DMS114 treated with DMSO at 0.1 percent for 48 hours (cell line): ENCODE measurements at regions not wholly inside any gene's neighbourhood (a gene's known extent, or its start where the extent isn't known, plus 50 kb on each side); places are given as distances from the start of the nearest gene placed in this dataset.
"Not testable (repeated sequence)": the region's sequence is repeated elsewhere in the genome, so short reads cannot be mapped to it uniquely, and the experiment has no call there.

ENCODE experiments used
- DNase-seq: peaks from one replicate; lab custom pipeline; 2025; ENCODE audit not compliant: unreplicated experiment; lab: John Stamatoyannopoulos, UW

- DNase-seq, result no peak
Measured at GRCh38 chr6:4420160-4420865, 284.9 kb upstream of the ECI2 start.

GRCh38 chr6:4415549-4415948 is 280.2 kb upstream of the ECI2 start:
- no peak for DNase-seq

- not testable (repeated sequence) for DNase-seq
Measured at GRCh38 chr6:4414078-4414477, 278.7 kb upstream of the ECI2 start.

GRCh38 chr6:4413073-4413472 is 277.7 kb upstream of the ECI2 start:
- DNase-seq, result no peak

- no peak for DNase-seq
Measured at GRCh38 chr6:4412488-4412887, 277.1 kb upstream of the ECI2 start.

- DNase-seq, result no peak
Measured at GRCh38 chr6:4412077-4412476, 276.7 kb upstream of the ECI2 start.

- DNase-seq, result not testable (repeated sequence)
Measured at GRCh38 chr6:4407710-4408109, 272.3 kb upstream of the ECI2 start.

- DNase-seq, result no peak
Measured at GRCh38 chr6:4405621-4406212, 270.3 kb upstream of the ECI2 start.

GRCh38 chr6:4404415-4404814 is 269.0 kb upstream of the ECI2 start:
- no peak for DNase-seq

GRCh38 chr6:4403828-4404227 is 268.5 kb upstream of the ECI2 start:
- DNase-seq, result no peak

GRCh38 chr6:4403023-4403752 is 267.8 kb upstream of the ECI2 start:
- no peak for DNase-seq

- no peak for DNase-seq
Measured at GRCh38 chr6:4402477-4402976, 267.2 kb upstream of the ECI2 start.

- DNase-seq, result no peak
Measured at GRCh38 chr6:4401408-4402368, 266.3 kb upstream of the ECI2 start.

- no peak for DNase-seq
Measured at GRCh38 chr6:4399656-4400055, 264.3 kb upstream of the ECI2 start.

- no peak for DNase-seq
Measured at GRCh38 chr6:4398791-4399190, 263.4 kb upstream of the ECI2 start.

GRCh38 chr6:4397307-4397706 is 261.9 kb upstream of the ECI2 start:
- DNase-seq, result no peak

GRCh38 chr6:4396044-4396443 is 260.7 kb upstream of the ECI2 start:
- DNase-seq, result no peak

GRCh38 chr6:4395386-4395785 is 260.0 kb upstream of the ECI2 start:
- no peak for DNase-seq

GRCh38 chr6:4394786-4395185 is 259.4 kb upstream of the ECI2 start:
- DNase-seq, result no peak

GRCh38 chr6:4388675-4389074 is 253.3 kb upstream of the ECI2 start:
- no peak for DNase-seq

GRCh38 chr6:4384656-4385055 is 249.3 kb upstream of the ECI2 start:
- DNase-seq, result no peak
